GM08714 (cell line): ENCODE measurements at regions not wholly inside any gene's neighbourhood (a gene's known extent, or its start where the extent isn't known, plus 50 kb on each side); places are given as distances from the start of the nearest gene placed in this dataset.

Experiments used
- H3K4me3 ChIP-seq: fragments of 200-500 bp; sonication (Bioruptor generic); 2 replicates; pipeline ENCODE4 v1.5.1; 2014; ENCODE audit warnings: mild to moderate bottlenecking, low read length, inconsistent platforms
- ZNF274 ChIP-seq: IDR thresholded peaks from 2 replicates; pipeline ENCODE4 v1.6.1; 2012; ENCODE audit warnings: mild to moderate bottlenecking, low read depth, low read length

GRCh38 chr16:80283466-80284392 lies 257.1 kb upstream of the DYNLRB2 start:
- TF ChIP-seq ZNF274, result no peak

GRCh38 chr16:80280557-80280956 lies 260.2 kb upstream of the DYNLRB2 start:
- H3K4me3 ChIP-seq, result no peak overlapping the region
- no peak for TF ChIP-seq ZNF274

More at GRCh38 chr16:80283466-80284392, 257.1 kb upstream of the DYNLRB2 start:
- H3K4me3 ChIP-seq, result no peak overlapping the region

- H3K4me3 ChIP-seq, result no peak overlapping the region
- no peak for TF ChIP-seq ZNF274
Observed at GRCh38 chr16:80279656-80280055, 261.1 kb upstream of the DYNLRB2 start.

GRCh38 chr16:80277182-80277581 lies 263.6 kb upstream of the DYNLRB2 start:
- H3K4me3 ChIP-seq, result no peak overlapping the region
- TF ChIP-seq ZNF274, result no peak

- no peak overlapping the region for H3K4me3 ChIP-seq
- no peak for TF ChIP-seq ZNF274
Observed at GRCh38 chr16:80274576-80275191, 266.1 kb upstream of the DYNLRB2 start.

- H3K4me3 ChIP-seq, result no peak overlapping the region
- no peak for TF ChIP-seq ZNF274
Observed at GRCh38 chr16:80273635-80274538, 266.9 kb upstream of the DYNLRB2 start.

GRCh38 chr16:80265624-80266306 lies 275.0 kb upstream of the DYNLRB2 start:
- H3K4me3 ChIP-seq, result no peak overlapping the region
- no peak for TF ChIP-seq ZNF274

- no peak for TF ChIP-seq ZNF274
- no peak overlapping the region for H3K4me3 ChIP-seq
Observed at GRCh38 chr16:80263848-80264694, 276.7 kb upstream of the DYNLRB2 start.

GRCh38 chr16:80263181-80263823 lies 277.5 kb upstream of the DYNLRB2 start:
- no peak for TF ChIP-seq ZNF274

GRCh38 chr16:80260906-80261311 lies 279.9 kb upstream of the DYNLRB2 start:
- H3K4me3 ChIP-seq, result no peak overlapping the region
- TF ChIP-seq ZNF274, result no peak

More at GRCh38 chr16:80263181-80263823, 277.5 kb upstream of the DYNLRB2 start:
- no peak overlapping the region for H3K4me3 ChIP-seq

- no peak overlapping the region for H3K4me3 ChIP-seq
- no peak for TF ChIP-seq ZNF274
Observed at GRCh38 chr16:80259290-80259805, 281.4 kb upstream of the DYNLRB2 start.

- no peak overlapping the region for H3K4me3 ChIP-seq
- no peak for TF ChIP-seq ZNF274
Observed at GRCh38 chr16:80258407-80258806, 282.4 kb upstream of the DYNLRB2 start.
